H9 (cell line): ENCODE measurements at regions not wholly inside any gene's neighbourhood (a gene's known extent, or its start where the extent isn't known, plus 50 kb on each side); places are given as distances from the start of the nearest gene placed in this dataset.

Source experiments
- DNase-seq: peaks from one replicate; pipeline ENCODE4 v3.0.0-alpha.2; 2017
- H2AFZ ChIP-seq: one replicate; pipeline ENCODE4 v1.6.1; 2013; ENCODE audit warnings: mild to moderate bottlenecking, low read length, control low read depth, moderate library complexity
- H2AK5ac ChIP-seq: 2 replicates; pipeline ENCODE4 v1.6.1; 2013; ENCODE audit warnings: low read length, control low read depth, mixed read lengths; ENCODE audit not compliant: insufficient read length
- H2BK120ac ChIP-seq: one replicate; pipeline ENCODE4 v1.6.1; 2013; ENCODE audit warnings: low read depth, mild to moderate bottlenecking, low read length, control low read depth, inconsistent platforms; ENCODE audit not compliant: poor library complexity, severe bottlenecking
- H2BK12ac ChIP-seq: 2 replicates; pipeline ENCODE4 v1.6.1; 2013; ENCODE audit warnings: low read length, control low read depth, mixed read lengths, low read depth; ENCODE audit not compliant: insufficient read length
- H2BK15ac ChIP-seq: 2 replicates; pipeline ENCODE4 v1.6.1; 2013; ENCODE audit warnings: low read depth, low read length, control low read depth
- H2BK20ac ChIP-seq: one replicate; pipeline ENCODE4 v1.6.1; 2013; ENCODE audit warnings: low read depth, mild to moderate bottlenecking, low read length, control low read depth, inconsistent platforms; ENCODE audit not compliant: poor library complexity, severe bottlenecking
- H2BK5ac ChIP-seq: 2 replicates; pipeline ENCODE4 v1.6.1; 2013; ENCODE audit warnings: low read length, control low read depth, mixed read lengths; ENCODE audit not compliant: insufficient read length
- H3K14ac ChIP-seq: 2 replicates; pipeline ENCODE4 v1.6.1; 2013; ENCODE audit warnings: low read length, control low read depth; ENCODE audit not compliant: insufficient read depth
- H3K18ac ChIP-seq: 2 replicates; pipeline ENCODE4 v1.6.1; 2013; ENCODE audit warnings: low read depth, mild to moderate bottlenecking, mixed read lengths, low read length, control low read depth; ENCODE audit not compliant: insufficient read length
- H3K23ac ChIP-seq: 2 replicates; pipeline ENCODE4 v1.6.1; 2013; ENCODE audit warnings: low read length, control low read depth, mixed read lengths, low read depth; ENCODE audit not compliant: insufficient read length
- H3K23me2 ChIP-seq: 2 replicates; pipeline ENCODE4 v1.6.1; 2013; ENCODE audit warnings: low read depth, mild to moderate bottlenecking, mixed read lengths, low read length, control low read depth; ENCODE audit not compliant: insufficient read length, poor library complexity, severe bottlenecking
- H3K27ac ChIP-seq: 2 replicates; pipeline ENCODE4 v1.5.1; 2013; ENCODE audit warnings: low read length, control low read depth, mixed read lengths, low read depth; ENCODE audit not compliant: insufficient read length
- H3K27me3 ChIP-seq: 2 replicates; pipeline ENCODE4 v1.6.1; 2013; ENCODE audit warnings: low read length, control low read depth, inconsistent platforms; ENCODE audit not compliant: insufficient read depth
- H3K4ac ChIP-seq: 2 replicates; pipeline ENCODE4 v1.6.1; 2013; ENCODE audit warnings: low read depth, mild to moderate bottlenecking, control low read depth, inconsistent platforms, low read length, moderate library complexity
- H3K4me1 ChIP-seq: 2 replicates; pipeline ENCODE4 v1.6.1; 2013; ENCODE audit warnings: low read length, control low read depth, inconsistent platforms; ENCODE audit not compliant: insufficient read depth
- H3K4me2 ChIP-seq: 2 replicates; pipeline ENCODE4 v1.6.1; 2013; ENCODE audit warnings: low read length, control low read depth, mixed read lengths; ENCODE audit not compliant: insufficient read length, insufficient read depth
- H3K56ac ChIP-seq: 2 replicates; pipeline ENCODE4 v1.6.1; 2013; ENCODE audit warnings: low read depth, mild to moderate bottlenecking, mixed read lengths, low read length, control low read depth; ENCODE audit not compliant: insufficient read length
- H3K79me1 ChIP-seq: 2 replicates; pipeline ENCODE4 v1.6.1; 2013; ENCODE audit warnings: low read depth, mild to moderate bottlenecking, moderate library complexity, low read length, control low read depth, inconsistent platforms; ENCODE audit not compliant: insufficient read depth, poor library complexity, severe bottlenecking
- H3K79me2 ChIP-seq: 2 replicates; pipeline ENCODE4 v1.6.1; 2013; ENCODE audit warnings: low read length, control low read depth, inconsistent platforms; ENCODE audit not compliant: insufficient read depth
- H3K9ac ChIP-seq: 2 replicates; pipeline ENCODE4 v1.6.1; 2013; ENCODE audit warnings: low read length, control low read depth, mixed read lengths; ENCODE audit not compliant: insufficient read length; ENCODE audit errors: extremely low read depth
- H3K9me3 ChIP-seq: one replicate; pipeline ENCODE4 v1.6.1; 2013; ENCODE audit warnings: low read depth, low read length, inconsistent platforms; ENCODE audit not compliant: control insufficient read depth
- H3T11ph ChIP-seq: one replicate; pipeline ENCODE4 v1.6.1; 2013; ENCODE audit warnings: mild to moderate bottlenecking, low read length, control low read depth, inconsistent platforms
- H4K20me1 ChIP-seq: one replicate; pipeline ENCODE4 v1.6.1; 2013; ENCODE audit not compliant: control insufficient read depth, insufficient read length, insufficient read depth
- H4K5ac ChIP-seq: 2 replicates; pipeline ENCODE4 v1.6.1; 2013; ENCODE audit warnings: low read depth, mild to moderate bottlenecking, mixed read lengths, low read length, control low read depth; ENCODE audit not compliant: insufficient read length
- H4K8ac ChIP-seq: replicated peaks from 2 replicates; pipeline ENCODE4 v1.6.1; 2013; ENCODE audit warnings: low read length, control low read depth, mixed read lengths, low read depth; ENCODE audit not compliant: insufficient read length
- H4K91ac ChIP-seq: 2 replicates; pipeline ENCODE4 v1.6.1; 2013; ENCODE audit warnings: low read depth, mild to moderate bottlenecking, moderate library complexity, mixed read lengths, low read length, control low read depth; ENCODE audit not compliant: insufficient read length
- H3K27ac Mint-ChIP-seq, 3 experiments: 2 replicates in 2 of 3; 3 replicates in 1 of 3; pipeline ENCODE4 v1.8.0; 2020 to 2021; ENCODE audit warnings: mixed read lengths in 3 of 3, mild to moderate bottlenecking in 1 of 3, moderate library complexity in 1 of 3
- H3K27me3 Mint-ChIP-seq: 2 replicates; pipeline ENCODE4 v1.8.0; 2021; ENCODE audit warnings: low read depth, mild to moderate bottlenecking, moderate library complexity, mixed read lengths
- H3K36me3 Mint-ChIP-seq, 3 experiments: 2 replicates in 2 of 3; 3 replicates in 1 of 3; pipeline ENCODE4 v1.8.0; 2020 to 2021; ENCODE audit warnings: low read depth in 3 of 3, mixed read lengths in 3 of 3; ENCODE audit not compliant: insufficient read depth in 1 of 3
- H3K4me1 Mint-ChIP-seq, 2 experiments: 2 replicates each; pipeline ENCODE4 v1.8.0; 2020; ENCODE audit warnings: mixed read lengths in 2 of 2
- H3K4me3 Mint-ChIP-seq, 2 experiments: 2 replicates in 1 of 2; 3 replicates in 1 of 2; pipeline ENCODE4 v1.8.0; 2020 to 2021; ENCODE audit warnings: mild to moderate bottlenecking in 2 of 2, mixed read lengths in 2 of 2, moderate library complexity in 1 of 2
- H3K9me3 Mint-ChIP-seq, 2 experiments: 2 replicates in 1 of 2; 3 replicates in 1 of 2; pipeline ENCODE4 v1.8.0; 2020; ENCODE audit warnings: mild to moderate bottlenecking in 2 of 2, mixed read lengths in 2 of 2, moderate library complexity in 1 of 2
- CTCF ChIP-seq: fragments of 200-600 bp; sonication (generic); conservative IDR thresholded peaks from 3 replicates; pipeline ENCODE4 v1.8.0; 2021; ENCODE audit warnings: antibody characterized with exemption, mild to moderate bottlenecking
- WGBS: extraction: QIAGEN DNeasy Blood & Tissue Kit; methylation state at CpG from one replicate; pipeline ENCODE4 v1.1.7; 2013; ENCODE audit warnings: missing lambda C conversion rate, low lambda C conversion rate, mixed read lengths; ENCODE audit not compliant: insufficient read length; ENCODE audit errors: extremely low coverage; 5-methylcytosine and 5-hydroxymethylcytosine counted together

DNA sequence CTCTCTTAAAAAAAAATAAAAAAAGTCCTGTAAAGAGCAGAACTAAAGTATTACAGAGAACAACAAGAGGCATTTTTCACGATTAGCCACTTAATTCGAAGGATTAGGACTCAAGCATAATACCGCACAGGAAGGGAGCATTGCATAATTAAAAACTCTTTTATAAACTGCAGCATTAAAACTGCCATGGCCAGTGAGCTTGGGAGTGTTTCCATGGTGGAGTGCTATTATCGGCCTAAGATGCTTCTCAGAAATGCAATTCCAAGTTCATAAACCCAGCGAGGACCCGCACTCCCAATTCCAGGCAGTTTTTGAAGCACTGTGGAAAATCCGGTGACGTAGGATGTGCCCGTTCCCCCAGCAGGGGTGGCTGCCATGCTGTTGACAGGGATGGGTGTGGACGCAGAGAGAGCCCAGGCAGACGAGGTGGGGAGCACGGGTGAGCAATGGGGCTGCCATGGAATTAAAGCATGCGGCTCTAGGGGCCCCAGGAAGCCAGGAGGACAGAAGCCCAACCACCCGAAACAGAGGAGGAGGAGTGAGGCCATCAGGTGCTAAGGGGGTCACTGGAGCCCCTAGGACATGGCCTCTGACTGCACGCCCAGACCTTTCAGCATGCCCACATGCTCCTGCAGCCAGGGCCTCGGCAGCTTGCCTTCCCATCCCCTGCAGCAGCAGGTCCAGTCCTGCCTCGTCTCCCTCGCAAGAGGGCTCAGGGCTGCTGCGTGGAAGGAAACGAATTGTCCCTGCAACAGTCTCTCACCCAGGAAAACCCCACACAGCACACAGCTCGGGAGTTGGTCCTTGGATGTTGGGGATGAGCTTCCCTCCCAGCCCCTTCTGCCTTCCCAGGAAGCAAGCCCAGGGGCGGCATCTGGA, 233.4 kb downstream of the NDUFA10 start:
- Histone ChIP-seq H2BK15ac (no peak overlapping the region), H3K27me3 (no peaks in the 10 kb centered on the region), H3K14ac (no peak overlapping the region; the same call in 1 of the 2 replicates), H2BK20ac (no peak overlapping the region), H2BK12ac (no peak overlapping the region), H3K18ac (no peak overlapping the region), H2AFZ (no peak overlapping the region), H3K4me2 (no peak overlapping the region), H3K56ac (no peak overlapping the region), H3K9me3 (no peaks in the 10 kb centered on the region), H3T11ph (no peak overlapping the region), H2BK120ac (no peak overlapping the region), H4K5ac (no peak overlapping the region), H4K91ac (no peak overlapping the region), H3K23ac (no peak overlapping the region), H3K79me2 (no peaks in the 10 kb centered on the region), H3K79me1 (no peaks in the 10 kb centered on the region), H3K9ac (no peak overlapping the region), H2BK5ac (no peak overlapping the region), H4K20me1 (no peaks in the 10 kb centered on the region), H3K27ac (no peak overlapping the region), H3K23me2 (no peaks in the 10 kb centered on the region), H3K4ac (no peak overlapping the region), H2AK5ac (no peak overlapping the region), H3K4me1 (no peaks in the 10 kb centered on the region), H4K8ac (no peak overlapping the region)
- Mint-ChIP-seq H3K4me1 (peaks cover 0 to 2% of the 10 kb centered on the region in 2 experiments; a peak in 1 of 4 replicates), H3K4me3 (no peak overlapping the region), H3K27ac (peak overlapping the region in 1 of 3 experiments; percentile 62; a peak in 1 of 7 replicates), H3K36me3 (no peaks in the 10 kb centered on the region; a peak in 1 of 7 replicates), H3K9me3 (peaks cover 3 to 5% of the 10 kb centered on the region in 2 experiments; a peak in 4 of 5 replicates), H3K27me3 (peaks cover 9% of the 10 kb centered on the region; the same call in 1 of the 2 replicates)
- TF ChIP-seq CTCF, result no peak
- WGBS, result no CpG with 5 or more reads among the region's 22 CpGs
- DNase-seq, result peak; percentile 18
